Stimulated activated CD4-positive, alpha-beta T cell treated with anti-CD3 and anti-CD28 coated beads, Interleukin-1b, Interleukin-23, amount 100 ng/mL, for 48 hours (primary cell): ENCODE measurements at regions not wholly inside any gene's neighbourhood (a gene's known extent, or its start where the extent isn't known, plus 50 kb on each side); places are given as distances from the start of the nearest gene placed in this dataset.
"Not testable (repeated sequence)": the region's sequence is repeated elsewhere in the genome, so short reads cannot be mapped to it uniquely, and the experiment has no call there.

Experiments used
- DNase-seq: peaks from one replicate; pipeline ENCODE4 v3.0.0-alpha.2; 2020

GRCh38 chr12:90828621-90829020 is 126.4 kb downstream of the CCER1 start:
- DNase-seq: no peak

- DNase-seq: no peak
These were observed 127.4 kb downstream of the CCER1 start for GRCh38 chr12:90827567-90827966.

- DNase-seq: no peak
These were observed 128.9 kb downstream of the CCER1 start for GRCh38 chr12:90826036-90826435.

- DNase-seq: no peak
These were observed 131.1 kb downstream of the CCER1 start for GRCh38 chr12:90823859-90824258.

GRCh38 chr12:90819709-90820108 is 135.3 kb downstream of the CCER1 start:
- DNase-seq: no peak

GRCh38 chr12:90816353-90817089 is 138.5 kb downstream of the CCER1 start:
- DNase-seq: no peak

DNA sequence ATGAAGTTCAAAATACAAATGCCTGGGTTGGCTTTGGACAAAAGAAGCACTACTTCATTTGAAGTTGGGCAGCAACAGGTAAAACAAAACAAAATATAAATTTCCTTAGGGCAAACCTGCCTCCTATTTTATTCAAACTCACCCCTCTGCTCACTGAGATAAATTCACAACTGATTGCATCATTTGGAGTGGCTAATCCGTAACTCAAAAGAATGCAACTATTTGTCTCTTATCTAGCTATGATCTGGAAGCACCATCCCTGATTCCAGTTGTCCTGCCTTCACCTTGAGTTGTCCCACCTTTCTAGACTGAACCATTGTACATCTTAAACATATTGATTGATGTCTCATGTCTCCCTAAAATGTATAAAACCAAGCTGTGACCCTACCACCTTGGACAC is 145.0 kb downstream of the CCER1 start:
- no peak for DNase-seq

GRCh38 chr12:90808568-90808967 is 146.4 kb downstream of the CCER1 start:
- no peak for DNase-seq

DNA sequence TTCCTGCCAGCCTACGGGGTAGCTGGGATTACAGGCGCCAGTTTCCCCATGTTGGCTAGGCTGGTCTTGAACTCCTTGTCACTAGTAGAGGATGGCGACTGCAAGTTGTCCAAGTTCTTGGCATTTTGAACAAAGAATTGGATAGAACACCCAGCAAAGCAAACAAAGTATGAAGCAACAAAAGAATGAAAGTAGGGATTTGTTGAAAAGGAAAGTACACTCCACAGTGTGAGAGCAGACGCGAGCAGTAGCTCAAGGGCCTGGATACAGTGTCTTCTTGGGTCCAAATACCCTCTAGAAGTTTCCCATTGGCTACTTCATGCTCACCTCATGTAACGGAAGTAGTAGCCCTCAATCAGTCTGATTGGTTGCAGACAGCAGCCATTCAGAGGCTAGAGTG is 152.2 kb downstream of the CCER1 start:
- no peak for DNase-seq

DNA sequence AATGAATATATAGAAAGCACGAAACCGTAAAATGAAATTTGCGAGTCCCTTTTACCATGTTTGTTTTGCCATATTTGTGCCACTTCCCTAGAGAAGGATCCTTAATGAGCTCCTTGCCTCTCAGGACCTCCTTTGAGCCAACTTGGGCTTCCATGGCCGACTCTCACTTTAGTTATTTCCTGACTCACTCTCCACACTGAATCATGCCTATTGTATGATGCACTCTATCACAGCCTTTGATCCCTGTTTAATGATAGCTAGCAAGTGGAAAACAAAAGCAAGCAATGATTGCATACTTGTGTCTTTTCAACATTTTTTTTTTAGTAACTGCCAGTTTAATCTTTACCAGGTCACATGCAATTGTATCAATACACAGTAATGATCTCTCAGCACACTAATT is 153.2 kb downstream of the CCER1 start:
- DNase-seq: no peak

GRCh38 chr12:90794212-90794611 is 160.8 kb downstream of the CCER1 start:
- no peak for DNase-seq

- not testable (repeated sequence) for DNase-seq
These were observed 162.3 kb downstream of the CCER1 start for GRCh38 chr12:90792718-90793117.

DNA sequence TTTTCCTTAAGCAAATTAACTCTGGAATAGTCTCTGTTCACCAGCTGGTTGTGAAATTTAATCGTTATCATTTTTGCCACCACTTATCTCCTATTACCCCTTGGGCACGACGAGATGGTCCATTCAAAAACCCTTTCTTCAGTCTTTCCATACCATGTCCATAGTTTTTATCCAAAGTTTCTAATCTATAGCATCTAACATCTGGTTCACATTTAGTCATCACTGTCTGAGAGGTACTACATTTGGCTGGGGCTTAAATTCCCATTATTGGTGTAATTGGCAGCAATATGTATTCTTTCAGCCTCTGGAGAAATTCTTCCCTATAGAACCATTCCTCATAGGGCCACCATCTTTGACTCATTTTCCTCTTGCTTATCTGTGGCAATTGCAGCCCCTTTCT is 163.5 kb downstream of the CCER1 start:
- no peak for DNase-seq

- no peak for DNase-seq
These were observed 164.2 kb downstream of the CCER1 start for GRCh38 chr12:90790747-90791146.

DNA sequence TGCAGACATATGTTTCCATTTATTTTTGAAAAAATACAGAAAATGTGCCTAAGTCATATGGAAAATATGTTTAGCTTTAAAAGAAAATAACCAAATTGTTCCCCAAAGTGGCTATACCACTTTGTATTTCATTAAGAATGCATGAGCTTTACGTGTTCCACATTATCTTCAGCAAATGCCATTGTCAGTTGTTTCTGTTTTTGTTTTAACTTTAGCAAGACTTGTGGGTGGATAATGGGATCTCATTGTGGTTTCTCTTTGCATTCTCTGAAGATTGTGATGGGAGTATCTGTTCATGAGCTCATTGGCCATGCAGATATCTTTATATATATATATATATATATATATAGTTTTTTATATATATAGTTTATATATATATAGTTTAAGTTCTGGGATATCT is 181.5 kb downstream of the CCER1 start:
- no peak for DNase-seq

GRCh38 chr12:90770861-90771260 is 184.1 kb downstream of the CCER1 start:
- no peak for DNase-seq

- DNase-seq: no peak
These were observed 197.0 kb downstream of the CCER1 start for GRCh38 chr12:90757957-90758356.

DNA sequence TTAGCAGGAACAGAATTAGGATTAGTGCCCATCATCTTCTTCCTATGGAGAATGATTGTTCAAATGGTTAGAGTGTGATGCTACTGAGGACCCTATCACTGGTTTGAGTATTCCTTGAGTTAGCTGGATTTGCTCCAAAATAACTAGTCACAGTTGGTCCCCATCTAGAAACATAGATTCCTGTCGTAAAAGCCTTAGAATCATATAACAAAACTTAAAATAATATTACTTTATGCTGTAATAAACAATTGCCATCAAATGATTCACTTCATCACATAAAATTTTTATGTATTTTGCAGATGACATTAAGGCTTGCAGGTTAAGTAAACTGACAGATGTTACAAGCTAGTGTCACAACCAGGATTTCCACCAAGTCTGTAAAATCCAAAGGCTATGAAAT is 209.8 kb downstream of the CCER1 start:
- DNase-seq: no peak

DNA sequence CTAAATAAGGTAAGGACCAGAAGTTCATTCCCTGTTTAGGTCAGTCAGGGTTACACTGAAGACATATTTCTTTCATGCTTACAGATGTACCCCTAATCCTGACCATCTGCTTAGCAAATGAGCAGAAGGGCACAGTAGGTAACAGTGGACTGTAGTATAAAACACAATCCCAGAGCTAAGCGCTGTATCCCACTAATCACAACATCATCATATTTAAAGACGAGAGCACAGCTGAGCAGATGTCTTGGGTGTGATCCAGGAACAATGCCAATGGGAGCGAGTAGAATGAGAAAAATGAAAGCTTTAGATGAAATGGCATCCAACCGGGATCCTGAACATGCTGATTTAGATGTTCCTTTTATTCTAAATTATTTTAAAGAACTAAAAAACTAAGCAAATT is 213.4 kb downstream of the CCER1 start:
- DNase-seq: no peak

GRCh38 chr12:90729736-90730135 is 225.2 kb downstream of the CCER1 start:
- no peak for DNase-seq

GRCh38 chr12:90712671-90713070 is 242.3 kb downstream of the CCER1 start:
- no peak for DNase-seq

DNA sequence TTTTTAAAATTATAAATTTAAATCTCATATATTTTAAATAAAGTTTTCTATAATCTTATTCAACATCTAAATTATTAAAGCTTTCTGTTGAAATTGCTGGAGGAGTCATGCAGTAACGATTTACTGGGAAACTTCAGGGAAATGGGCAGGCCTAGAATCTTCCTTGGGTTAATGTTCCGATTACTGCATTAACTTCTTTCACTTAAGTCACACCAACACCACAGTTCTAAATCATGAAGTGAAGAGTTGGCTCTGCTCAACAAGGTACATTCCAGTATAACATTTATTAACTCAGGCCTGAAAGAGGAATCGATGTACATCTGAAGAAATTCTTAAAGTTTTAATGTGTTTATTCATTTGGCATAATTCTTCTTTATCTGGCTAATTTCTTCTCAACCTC is 244.3 kb downstream of the CCER1 start:
- DNase-seq: no peak

GRCh38 chr12:90706036-90706435 is 248.9 kb downstream of the CCER1 start:
- no peak for DNase-seq

DNA sequence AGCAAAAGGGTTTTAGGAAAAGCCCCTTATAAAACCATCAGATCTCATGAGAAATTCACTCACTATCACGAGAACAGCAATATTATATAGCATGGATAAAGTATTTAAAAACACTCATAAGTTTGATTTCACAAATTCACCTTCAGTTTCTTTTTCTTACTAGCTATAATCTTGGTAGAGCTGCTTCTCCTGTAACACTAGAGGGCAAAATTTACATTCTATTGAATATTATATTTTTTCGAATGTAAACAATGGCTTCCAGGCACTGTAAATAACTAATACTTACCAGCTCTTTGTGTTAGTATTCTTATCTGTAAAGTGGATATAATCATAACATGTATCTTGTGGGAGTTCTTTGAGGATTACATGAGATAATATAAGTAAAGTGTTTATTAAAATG is 259.6 kb downstream of the CCER1 start:
- DNase-seq: no peak

DNA sequence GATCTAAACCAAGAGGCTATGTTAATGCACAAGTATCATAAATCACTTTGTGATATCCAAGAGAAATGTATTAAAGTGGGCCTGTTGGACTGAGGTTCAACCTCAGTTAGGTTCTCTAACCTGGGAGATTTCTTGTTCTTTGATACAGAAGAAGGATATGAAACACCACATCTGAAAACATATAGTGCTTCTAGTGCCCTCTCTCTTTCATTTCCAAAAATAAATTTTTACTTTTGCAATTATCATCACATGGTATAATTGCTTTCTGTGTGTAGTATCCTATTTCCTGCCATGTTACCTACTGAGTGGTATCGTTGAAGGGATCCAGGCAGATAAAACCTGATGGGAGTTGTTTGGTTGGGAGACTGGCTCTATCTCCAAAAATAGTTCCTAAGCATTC is 264.9 kb downstream of the CCER1 start:
- DNase-seq: no peak
